Left ventricle myocardium inferior (tissue), 1 donor: ENCODE measurements at regions not wholly inside any gene's neighbourhood (a gene's known extent, or its start where the extent isn't known, plus 50 kb on each side); places are given as distances from the start of the nearest gene placed in this dataset.

Source experiments
- DNase-seq: peaks from one replicate; pipeline ENCODE4 v3.0.0-alpha.2; 2020
- H3K27ac ChIP-seq: fragments of 200-600 bp; replicated peaks from 2 replicates; pipeline ENCODE4 v1.8.0; 2021
- H3K27me3 ChIP-seq: fragments of 200-600 bp; 2 replicates; pipeline ENCODE4 v1.8.0; 2021; ENCODE audit warnings: low read depth
- H3K36me3 ChIP-seq: fragments of 200-600 bp; 2 replicates; pipeline ENCODE4 v1.8.0; 2021
- H3K4me1 ChIP-seq: fragments of 200-600 bp; 2 replicates; pipeline ENCODE4 v1.8.0; 2021
- H3K4me3 ChIP-seq: fragments of 200-600 bp; 2 replicates; pipeline ENCODE4 v1.8.0; 2021; ENCODE audit warnings: mild to moderate bottlenecking, moderate library complexity
- H3K9me3 ChIP-seq: fragments of 200-600 bp; replicated peaks from 2 replicates; pipeline ENCODE4 v1.8.0; 2021
- intact Hi-C: fragments of 100-400 bp; cut with micrococcal nuclease; formaldehyde crosslinking; loops from one replicate; pipeline ENCODE4 v1.11.0; 2022
- TF ChIP-seq, protein P1 (sequence below): fragments of 200-600 bp; IDR thresholded peaks from 2 replicates; pipeline ENCODE4 v1.8.0; 2021; ENCODE audit warnings: antibody characterized with exemption, mild to moderate bottlenecking, borderline replicate concordance
- donor health status: DM: no; HTN: yes; CAD: no; lungs with severe emphysema.

DNA sequence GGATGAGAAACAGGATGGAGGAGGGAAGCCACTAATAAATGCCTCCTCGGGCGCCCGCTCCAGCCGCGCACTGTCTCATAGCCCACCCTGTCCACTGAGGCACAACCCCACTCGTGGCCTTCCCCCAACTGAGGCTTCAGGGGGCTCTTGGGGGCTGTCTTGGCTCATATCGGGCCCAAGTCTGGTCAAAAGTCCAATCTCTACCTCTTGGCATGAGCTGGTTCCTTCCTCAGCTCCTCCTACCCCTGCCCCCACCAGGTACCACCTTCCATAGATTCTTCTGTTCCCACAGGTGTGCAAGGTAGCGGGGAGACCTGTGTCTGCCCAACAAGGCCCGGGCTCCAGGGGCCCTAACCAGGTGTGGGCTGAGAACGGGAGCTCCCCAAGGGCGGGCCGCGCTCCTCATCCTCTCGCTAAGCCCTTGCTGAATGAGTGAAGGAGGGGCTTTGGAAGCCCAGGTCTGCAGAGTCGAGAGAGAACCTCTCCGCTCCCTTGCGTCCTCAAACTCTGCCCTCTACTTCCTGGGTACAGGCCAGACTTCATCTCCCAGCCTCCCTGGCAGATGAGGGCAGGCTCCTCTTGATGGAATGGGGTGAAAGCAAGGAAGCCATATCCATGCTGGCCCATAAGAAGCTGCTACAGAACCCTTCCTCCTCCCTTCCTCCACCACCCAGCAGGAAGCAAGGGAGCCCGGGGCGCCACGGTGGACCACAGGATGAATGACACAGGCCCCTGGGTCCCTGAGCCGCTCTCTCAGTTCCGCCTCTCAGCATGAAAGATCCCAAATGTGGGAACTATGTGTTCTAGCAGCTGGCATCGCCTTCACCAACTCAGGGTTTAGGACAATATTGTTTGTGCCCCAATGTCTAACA is 74.7 kb downstream of the PSMG1 start:
- no peak for DNase-seq
- Histone ChIP-seq H3K27me3 (no peaks in the 10 kb centered on the region), H3K4me1 (peaks cover 32% of the 10 kb centered on the region), H3K27ac (no peak overlapping the region), H3K9me3 (no peaks in the 10 kb centered on the region), H3K36me3 (no peaks in the 10 kb centered on the region), H3K4me3 (no peak overlapping the region)
- intact Hi-C loops, result no loop called here
- TF ChIP-seq, protein P1, sequence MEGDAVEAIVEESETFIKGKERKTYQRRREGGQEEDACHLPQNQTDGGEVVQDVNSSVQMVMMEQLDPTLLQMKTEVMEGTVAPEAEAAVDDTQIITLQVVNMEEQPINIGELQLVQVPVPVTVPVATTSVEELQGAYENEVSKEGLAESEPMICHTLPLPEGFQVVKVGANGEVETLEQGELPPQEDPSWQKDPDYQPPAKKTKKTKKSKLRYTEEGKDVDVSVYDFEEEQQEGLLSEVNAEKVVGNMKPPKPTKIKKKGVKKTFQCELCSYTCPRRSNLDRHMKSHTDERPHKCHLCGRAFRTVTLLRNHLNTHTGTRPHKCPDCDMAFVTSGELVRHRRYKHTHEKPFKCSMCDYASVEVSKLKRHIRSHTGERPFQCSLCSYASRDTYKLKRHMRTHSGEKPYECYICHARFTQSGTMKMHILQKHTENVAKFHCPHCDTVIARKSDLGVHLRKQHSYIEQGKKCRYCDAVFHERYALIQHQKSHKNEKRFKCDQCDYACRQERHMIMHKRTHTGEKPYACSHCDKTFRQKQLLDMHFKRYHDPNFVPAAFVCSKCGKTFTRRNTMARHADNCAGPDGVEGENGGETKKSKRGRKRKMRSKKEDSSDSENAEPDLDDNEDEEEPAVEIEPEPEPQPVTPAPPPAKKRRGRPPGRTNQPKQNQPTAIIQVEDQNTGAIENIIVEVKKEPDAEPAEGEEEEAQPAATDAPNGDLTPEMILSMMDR, result no peak

DNA sequence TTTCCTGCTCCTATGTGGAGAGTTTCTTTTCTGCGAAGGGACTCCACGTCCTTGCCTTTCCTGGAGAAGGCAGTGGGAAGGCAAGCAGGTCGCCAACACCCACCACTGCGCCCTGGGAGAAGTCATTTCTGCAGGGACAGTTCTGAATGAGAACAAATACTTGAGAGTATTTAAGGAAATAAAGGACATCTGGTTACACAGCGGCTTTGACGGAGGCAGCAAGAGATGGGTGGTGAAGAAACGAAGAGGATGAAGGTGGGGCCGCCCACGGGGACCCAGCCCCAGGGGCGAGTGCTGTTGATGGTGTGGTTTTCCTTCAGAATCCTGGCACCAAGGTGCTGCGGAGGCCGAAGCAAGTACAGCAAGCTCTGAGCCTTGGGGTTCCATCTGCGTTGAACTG is 75.5 kb downstream of the PSMG1 start:
- H3K27me3 ChIP-seq, result no peaks in the 10 kb centered on the region
- H3K36me3 ChIP-seq, result no peaks in the 10 kb centered on the region
- H3K9me3 ChIP-seq, result no peaks in the 10 kb centered on the region
- peaks cover 24% of the 10 kb centered on the region for H3K4me1 ChIP-seq
- DNase-seq, result no peak
- H3K27ac ChIP-seq, result no peak overlapping the region
- TF ChIP-seq, protein P1, result no peak
- H3K4me3 ChIP-seq, result no peak overlapping the region
- intact Hi-C loops, result no loop called here

DNA sequence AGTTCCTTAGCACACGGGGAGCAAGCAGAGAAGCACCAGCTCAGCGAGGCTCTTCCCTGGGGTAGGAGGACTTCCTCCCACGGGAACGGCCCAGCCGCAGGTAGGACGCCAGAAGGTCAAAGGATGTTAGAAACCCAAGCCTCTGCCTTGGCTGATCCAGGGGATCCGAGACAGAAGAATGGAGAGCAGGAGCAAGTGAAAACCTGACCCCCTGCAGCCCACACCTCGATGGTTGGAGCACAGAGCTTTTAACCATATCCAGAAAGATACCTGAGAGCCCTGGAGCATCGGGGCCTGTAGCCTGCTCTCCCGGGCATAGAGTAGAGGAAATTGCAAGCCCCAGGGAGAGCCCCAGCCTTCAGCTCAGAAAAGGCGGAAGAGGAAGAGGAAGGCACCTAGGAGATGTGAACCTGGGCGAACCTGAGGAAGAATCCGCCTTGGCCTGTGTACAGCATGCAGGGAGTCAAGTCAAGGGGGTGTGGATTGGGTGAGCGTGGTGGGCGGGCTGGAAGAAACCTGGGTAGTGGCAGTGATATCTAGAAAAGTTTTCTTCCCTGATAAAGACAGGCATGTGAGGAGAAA is 76.3 kb downstream of the PSMG1 start:
- Histone ChIP-seq H3K27me3 (no peaks in the 10 kb centered on the region), H3K4me1 (peaks cover 22% of the 10 kb centered on the region), H3K36me3 (no peaks in the 10 kb centered on the region), H3K27ac (no peak overlapping the region), H3K4me3 (no peak overlapping the region), H3K9me3 (no peaks in the 10 kb centered on the region)
- intact Hi-C loops, result no loop called here
- TF ChIP-seq, protein P1, result no peak
- DNase-seq, result no peak

DNA sequence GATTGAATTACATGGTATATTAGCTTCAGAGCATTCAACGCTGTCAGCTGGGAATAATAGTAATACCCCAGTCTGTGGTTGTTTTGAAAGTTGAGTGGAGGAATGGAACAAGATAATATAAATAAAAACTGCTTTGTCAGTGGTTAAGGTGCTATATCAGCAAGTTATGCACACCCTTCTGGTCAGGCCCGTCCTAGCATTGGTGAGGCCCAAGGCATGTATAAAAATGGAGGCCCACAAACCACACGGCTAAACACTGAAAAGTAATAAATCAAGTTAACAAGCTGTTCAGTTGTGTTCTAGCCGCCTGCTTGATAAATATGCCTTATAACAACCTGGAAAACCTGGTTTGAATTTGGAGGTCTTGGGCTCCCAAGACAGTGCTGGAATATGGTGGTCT is 77.4 kb downstream of the PSMG1 start:
- TF ChIP-seq, protein P1, result no peak
- Histone ChIP-seq H3K27me3 (no peaks in the 10 kb centered on the region), H3K36me3 (no peaks in the 10 kb centered on the region), H3K4me1 (peaks cover 22% of the 10 kb centered on the region), H3K4me3 (no peak overlapping the region), H3K9me3 (no peaks in the 10 kb centered on the region), H3K27ac (no peak overlapping the region)
- no peak for DNase-seq
- intact Hi-C loops, result no loop called here

DNA sequence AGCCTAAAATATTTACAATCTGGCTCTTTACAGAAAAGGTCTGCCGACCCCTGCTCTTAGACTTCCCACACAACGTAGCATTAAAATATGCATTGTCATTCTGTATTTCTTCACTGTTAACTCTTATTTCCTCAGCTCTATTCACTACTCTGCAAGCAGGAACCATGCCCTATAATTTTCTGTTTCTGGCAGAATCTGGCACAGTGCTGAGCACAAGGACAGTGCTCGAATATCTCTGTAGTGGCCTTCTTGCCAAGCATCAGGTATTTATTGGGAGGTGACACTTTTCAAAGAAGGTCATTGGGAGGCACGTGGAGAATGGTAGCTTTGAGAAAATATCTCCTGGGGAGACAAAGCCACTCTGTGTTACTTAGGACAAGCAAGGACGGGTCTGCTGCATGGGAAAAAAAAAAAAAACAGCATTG is 77.9 kb downstream of the PSMG1 start:
- DNase-seq, result no peak
- TF ChIP-seq, protein P1, result no peak
- H3K9me3 ChIP-seq, result no peaks in the 10 kb centered on the region
- intact Hi-C loops, result no loop called here
- no peak overlapping the region for H3K4me3 ChIP-seq
- H3K4me1 ChIP-seq, result peaks cover 22% of the 10 kb centered on the region
- H3K27ac ChIP-seq, result no peak overlapping the region
- no peaks in the 10 kb centered on the region for H3K27me3 ChIP-seq
- no peaks in the 10 kb centered on the region for H3K36me3 ChIP-seq
